HFFc6 (cell line): ENCODE measurements at regions not wholly inside any gene's neighbourhood (a gene's known extent, or its start where the extent isn't known, plus 50 kb on each side); places are given as distances from the start of the nearest gene placed in this dataset.

ENCODE experiments used
- DNase-seq: peaks from one replicate; pipeline ENCODE4 v3.0.0-alpha.2; 2018
- H3K27ac Mint-ChIP-seq: 2 replicates; pipeline ENCODE4 v1.8.0; 2020; ENCODE audit warnings: mild to moderate bottlenecking, mixed read lengths
- H3K27me3 Mint-ChIP-seq: 2 replicates; pipeline ENCODE4 v1.8.0; 2021; ENCODE audit warnings: mild to moderate bottlenecking, moderate library complexity, mixed read lengths; ENCODE audit not compliant: insufficient read depth
- H3K36me3 Mint-ChIP-seq: 2 replicates; pipeline ENCODE4 v1.8.0; 2021; ENCODE audit warnings: low read depth, mixed read lengths
- H3K4me1 Mint-ChIP-seq: 2 replicates; pipeline ENCODE4 v1.8.0; 2020; ENCODE audit warnings: low read depth, mixed read lengths
- H3K4me3 Mint-ChIP-seq: 2 replicates; pipeline ENCODE4 v1.8.0; 2020; ENCODE audit warnings: mild to moderate bottlenecking, moderate library complexity, mixed read lengths
- H3K9me3 Mint-ChIP-seq: 2 replicates; pipeline ENCODE4 v1.8.0; 2020; ENCODE audit warnings: mild to moderate bottlenecking, mixed read lengths
- CTCF ChIP-seq: fragments of 200-600 bp; sonication (generic); IDR thresholded peaks from 2 replicates; pipeline ENCODE4 v1.5.0; 2021; ENCODE audit warnings: antibody characterized with exemption, mild to moderate bottlenecking

- H3K36me3 Mint-ChIP-seq: peaks cover 36% of the 10 kb centered on the region
- H3K4me1 Mint-ChIP-seq: no peaks in the 10 kb centered on the region
- H3K9me3 Mint-ChIP-seq: peaks cover 80% of the 10 kb centered on the region
- DNase-seq: no peak
- H3K27ac Mint-ChIP-seq: no peak overlapping the region
- TF ChIP-seq CTCF: no peak
- H3K27me3 Mint-ChIP-seq: no peaks in the 10 kb centered on the region; the same call in 1 of the 2 replicates
- no peak overlapping the region for H3K4me3 Mint-ChIP-seq
Measured at GRCh38 chr18:77990131-77990530, 740.5 kb downstream of the GALR1 start.

- Mint-ChIP-seq H3K27me3 (no peaks in the 10 kb centered on the region; the same call in none of the 2 replicates), H3K9me3 (peaks cover 77% of the 10 kb centered on the region), H3K27ac (no peak overlapping the region), H3K4me3 (no peak overlapping the region), H3K4me1 (no peaks in the 10 kb centered on the region), H3K36me3 (peaks cover 36% of the 10 kb centered on the region)
- no peak for TF ChIP-seq CTCF
- no peak for DNase-seq
Measured at GRCh38 chr18:77990901-77991300, 741.3 kb downstream of the GALR1 start.

- Mint-ChIP-seq H3K27ac (no peak overlapping the region), H3K36me3 (peaks cover 36% of the 10 kb centered on the region), H3K9me3 (peaks cover 74% of the 10 kb centered on the region), H3K27me3 (no peaks in the 10 kb centered on the region; the same call in none of the 2 replicates), H3K4me3 (no peak overlapping the region), H3K4me1 (no peaks in the 10 kb centered on the region)
- no peak for DNase-seq
- TF ChIP-seq CTCF: no peak
Measured at GRCh38 chr18:77992057-77992456, 742.4 kb downstream of the GALR1 start.

GRCh38 chr18:77993188-77993981 is 743.7 kb downstream of the GALR1 start:
- DNase-seq: no peak
- Mint-ChIP-seq H3K4me1 (no peaks in the 10 kb centered on the region), H3K36me3 (peaks cover 26% of the 10 kb centered on the region), H3K4me3 (no peak overlapping the region), H3K27ac (no peak overlapping the region), H3K9me3 (peaks cover 67% of the 10 kb centered on the region), H3K27me3 (no peaks in the 10 kb centered on the region; the same call in none of the 2 replicates)
- TF ChIP-seq CTCF: no peak

- Mint-ChIP-seq H3K27me3 (no peaks in the 10 kb centered on the region; the same call in none of the 2 replicates), H3K9me3 (peaks cover 59% of the 10 kb centered on the region), H3K4me1 (no peaks in the 10 kb centered on the region), H3K27ac (no peak overlapping the region), H3K36me3 (peaks cover 20% of the 10 kb centered on the region), H3K4me3 (no peak overlapping the region)
- no peak for DNase-seq
- no peak for TF ChIP-seq CTCF
Measured at GRCh38 chr18:77995593-77995992, 745.9 kb downstream of the GALR1 start.
